8988T (cell line): ENCODE measurements at regions not wholly inside any gene's neighbourhood (a gene's known extent, or its start where the extent isn't known, plus 50 kb on each side); places are given as distances from the start of the nearest gene placed in this dataset.
"Not testable (repeated sequence)": the region's sequence is repeated elsewhere in the genome, so short reads cannot be mapped to it uniquely, and the experiment has no call there.

Source experiments
- DNase-seq: peaks from one replicate; pipeline ENCODE4 v3.0.0; 2011

GRCh38 chr12:68425998-68426397 lies 93.8 kb upstream of the MDM1 start:
- DNase-seq, result no peak

GRCh38 chr12:68428211-68428610 lies 96.0 kb upstream of the MDM1 start:
- no peak for DNase-seq

GRCh38 chr12:68428724-68429501 lies 96.8 kb upstream of the MDM1 start:
- no peak for DNase-seq

- DNase-seq, result no peak
These were observed 97.5 kb upstream of the MDM1 start for GRCh38 chr12:68429696-68430095.

GRCh38 chr12:68431786-68432185 lies 99.6 kb upstream of the MDM1 start:
- no peak for DNase-seq

GRCh38 chr12:68432622-68433021 lies 100.5 kb upstream of the MDM1 start:
- DNase-seq, result no peak

GRCh38 chr12:68434391-68435298 lies 102.5 kb upstream of the MDM1 start:
- DNase-seq, result no peak

GRCh38 chr12:68435299-68435637 lies 103.1 kb upstream of the MDM1 start:
- no peak for DNase-seq

GRCh38 chr12:68435816-68436215 lies 103.7 kb upstream of the MDM1 start:
- DNase-seq, result no peak

GRCh38 chr12:68438601-68439000 lies 106.4 kb upstream of the MDM1 start:
- DNase-seq, result no peak

- DNase-seq, result no peak
These were observed 107.3 kb upstream of the MDM1 start for GRCh38 chr12:68439368-68440045.

- no peak for DNase-seq
These were observed 108.0 kb upstream of the MDM1 start for GRCh38 chr12:68440068-68440581.

GRCh38 chr12:68441167-68441566 lies 109.0 kb upstream of the MDM1 start:
- DNase-seq, result no peak

GRCh38 chr12:68442353-68442972 lies 110.3 kb upstream of the MDM1 start:
- DNase-seq, result not testable (repeated sequence)

GRCh38 chr12:68443695-68444094 lies 111.5 kb upstream of the MDM1 start:
- not testable (repeated sequence) for DNase-seq

GRCh38 chr12:68445824-68446223 lies 113.7 kb upstream of the MDM1 start:
- no peak for DNase-seq

- no peak for DNase-seq
These were observed 114.2 kb upstream of the MDM1 start for GRCh38 chr12:68446384-68446783.

GRCh38 chr12:68446901-68447796 lies 115.0 kb upstream of the MDM1 start:
- DNase-seq, result no peak

- no peak for DNase-seq
These were observed 115.7 kb upstream of the MDM1 start for GRCh38 chr12:68447797-68448260.

GRCh38 chr12:68449196-68449595 lies 117.0 kb upstream of the MDM1 start:
- DNase-seq, result no peak

GRCh38 chr12:68450947-68451260 lies 118.7 kb upstream of the MDM1 start:
- no peak for DNase-seq
